ENCODE measurements at regions not wholly inside any gene's neighbourhood (a gene's known extent, or its start where the extent isn't known, plus 50 kb on each side); places are given as distances from the start of the nearest gene placed in this dataset.

DNA sequence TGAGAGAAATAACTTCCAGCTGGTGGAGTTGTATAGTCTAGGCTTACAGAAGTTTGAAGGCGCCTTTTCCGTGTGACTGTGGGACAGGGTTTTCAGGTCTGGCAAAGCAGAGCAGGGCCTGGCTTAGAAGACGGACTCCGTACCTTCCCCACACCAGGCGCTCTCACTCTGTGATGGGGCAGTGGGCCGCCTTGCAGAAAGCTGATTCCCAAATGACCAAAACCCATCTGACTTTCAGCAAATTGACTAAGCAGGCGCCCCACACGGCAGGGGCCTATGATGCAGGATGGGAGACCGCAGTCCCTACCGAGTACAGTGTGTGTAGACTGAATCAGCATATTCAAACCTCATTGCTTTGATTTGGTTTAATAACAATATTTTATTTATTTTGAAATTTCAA lies 85.8 kb upstream of the TMEM45B start:
- Histone ChIP-seq H3K79me2 (ENCODE audit: control insufficient read depth, insufficient read depth, low read length) (no peaks in the 10 kb centered on the region), H3K36me3 (ENCODE audit: control insufficient read depth, insufficient read depth, low read length) (no peaks in the 10 kb centered on the region), H2AFZ (ENCODE audit: low read depth, low read length) (no peak overlapping the region), H3K4me3 (no peak overlapping the region), H3K27me3 (ENCODE audit: control insufficient read depth in 2 of 2, insufficient read depth in 2 of 2, low read length in 2 of 2) (peaks cover 6 to 44% of the 10 kb centered on the region in 2 experiments), H3K4me1 (replicated peaks in 1 of 2; ENCODE audit: control insufficient read depth in 2 of 2, insufficient read depth in 2 of 2, low read length in 2 of 2) (no peaks in the 10 kb centered on the region; a peak in 1 of 5 replicates), H3K4me2 (ENCODE audit: insufficient read depth, low read length) (no peak overlapping the region), H3K9me3 (replicated peaks; ENCODE audit: control insufficient read depth, insufficient read depth, low read depth, low read length) (no peaks in the 10 kb centered on the region), H4K20me1 (replicated peaks; ENCODE audit: control insufficient read depth, insufficient read depth, low read length) (no peaks in the 10 kb centered on the region), H3K9me1 (ENCODE audit: control insufficient read depth, insufficient read depth, low read length) (no peaks in the 10 kb centered on the region), H3K9ac (ENCODE audit: insufficient read depth in 1 of 2, low read depth in 2 of 2, low read length in 2 of 2) (no peak overlapping the region), H3K27ac (ENCODE audit: extremely low read depth, low read depth, low read length) (no peak overlapping the region)
- DNase-seq (ENCODE audit: extremely low read depth in 1 of 4, low spot score in 3 of 4) (no peak), ATAC-seq (no peak), FAIRE-seq (no peak)
- in situ Hi-C loops (cut with MboI), result no loop called here
- ChIA-PET POLR2A (no interaction called here), CTCF (ENCODE audit: low intra/inter-chr PET ratio) (no interaction called here)
- 2% methylated on average over 10 of the region's 10 CpGs for WGBS (ENCODE audit: insufficient coverage, low coverage, missing lambda C conversion rate)
- intact Hi-C loops (cut with micrococcal nuclease), result no loop called here
- BruUV-seq (replicated peaks), result no TSS peak
- no peak for TF ChIP-seq ZNF232 (CRISPR knock-in tag; IDR thresholded peaks at IDR 0.05)
- no peak for TF ChIP-seq FOXJ3 (CRISPR knock-in tag; IDR thresholded peaks at IDR 0.05)
- TF ChIP-seq KDM5B (IDR thresholded peaks at IDR 0.05; ENCODE audit: insufficient replicate concordance, low read depth, low read length), result no peak
- TF ChIP-seq FOXK1 (CRISPR knock-in tag; IDR thresholded peaks at IDR 0.05; ENCODE audit: borderline replicate concordance), result no peak
- TF ChIP-seq GATAD2A (IDR thresholded peaks at IDR 0.05), result no peak
- no peak for TF ChIP-seq CC2D1A (IDR thresholded peaks at IDR 0.05)
- TF ChIP-seq, protein P1, sequence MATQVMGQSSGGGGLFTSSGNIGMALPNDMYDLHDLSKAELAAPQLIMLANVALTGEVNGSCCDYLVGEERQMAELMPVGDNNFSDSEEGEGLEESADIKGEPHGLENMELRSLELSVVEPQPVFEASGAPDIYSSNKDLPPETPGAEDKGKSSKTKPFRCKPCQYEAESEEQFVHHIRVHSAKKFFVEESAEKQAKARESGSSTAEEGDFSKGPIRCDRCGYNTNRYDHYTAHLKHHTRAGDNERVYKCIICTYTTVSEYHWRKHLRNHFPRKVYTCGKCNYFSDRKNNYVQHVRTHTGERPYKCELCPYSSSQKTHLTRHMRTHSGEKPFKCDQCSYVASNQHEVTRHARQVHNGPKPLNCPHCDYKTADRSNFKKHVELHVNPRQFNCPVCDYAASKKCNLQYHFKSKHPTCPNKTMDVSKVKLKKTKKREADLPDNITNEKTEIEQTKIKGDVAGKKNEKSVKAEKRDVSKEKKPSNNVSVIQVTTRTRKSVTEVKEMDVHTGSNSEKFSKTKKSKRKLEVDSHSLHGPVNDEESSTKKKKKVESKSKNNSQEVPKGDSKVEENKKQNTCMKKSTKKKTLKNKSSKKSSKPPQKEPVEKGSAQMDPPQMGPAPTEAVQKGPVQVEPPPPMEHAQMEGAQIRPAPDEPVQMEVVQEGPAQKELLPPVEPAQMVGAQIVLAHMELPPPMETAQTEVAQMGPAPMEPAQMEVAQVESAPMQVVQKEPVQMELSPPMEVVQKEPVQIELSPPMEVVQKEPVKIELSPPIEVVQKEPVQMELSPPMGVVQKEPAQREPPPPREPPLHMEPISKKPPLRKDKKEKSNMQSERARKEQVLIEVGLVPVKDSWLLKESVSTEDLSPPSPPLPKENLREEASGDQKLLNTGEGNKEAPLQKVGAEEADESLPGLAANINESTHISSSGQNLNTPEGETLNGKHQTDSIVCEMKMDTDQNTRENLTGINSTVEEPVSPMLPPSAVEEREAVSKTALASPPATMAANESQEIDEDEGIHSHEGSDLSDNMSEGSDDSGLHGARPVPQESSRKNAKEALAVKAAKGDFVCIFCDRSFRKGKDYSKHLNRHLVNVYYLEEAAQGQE (IDR thresholded peaks at IDR 0.05; ENCODE audit: borderline replicate concordance), result no peak
- TF ChIP-seq, protein P1 (CRISPR knock-in tag; IDR thresholded peaks at IDR 0.05; ENCODE audit: low read depth), result no peak
- TF ChIP-seq GATA2 (CRISPR knock-in tag; IDR thresholded peaks at IDR 0.05), result no peak
- no peak for TF ChIP-seq E2F5 (CRISPR knock-in tag; IDR thresholded peaks at IDR 0.05)
- TF ChIP-seq PRMT5 (CRISPR knock-in tag; IDR thresholded peaks at IDR 0.05), result no peak
- no peak for TF ChIP-seq XRCC3 (IDR thresholded peaks at IDR 0.05)
- TF ChIP-seq MNT (conservative IDR thresholded peaks at IDR 0.05), result no peak

Measured in K562 (cell line).